Fibroblast of mammary gland (primary cell): ENCODE measurements at regions not wholly inside any gene's neighbourhood (a gene's known extent, or its start where the extent isn't known, plus 50 kb on each side); places are given as distances from the start of the nearest gene placed in this dataset.
A peak's percentile ranks its signal among the peaks of the same experiment; 100 is the strongest.
"Not testable (repeated sequence)": the region's sequence is repeated elsewhere in the genome, so short reads cannot be mapped to it uniquely, and the experiment has no call there.

Source experiments
- DNase-seq: peaks from one replicate; pipeline ENCODE4 v3.0.0-alpha.2; 2010; ENCODE audit warnings: low read depth
- H3K4me3 ChIP-seq: 2 replicates; pipeline ENCODE4 v1.5.1; 2011; ENCODE audit warnings: low read depth, mild to moderate bottlenecking, low read length, moderate library complexity; ENCODE audit not compliant: control insufficient read depth
- TF ChIP-seq, protein P1 (sequence below): conservative IDR thresholded peaks from 2 replicates; pipeline ENCODE4 v1.5.1; 2011; ENCODE audit warnings: low read depth, low read length, inconsistent platforms; ENCODE audit not compliant: control insufficient read depth, insufficient read depth

GRCh38 chr13:44800626-44801025 is 188.6 kb downstream of the NUFIP1 start:
- TF ChIP-seq, protein P1, sequence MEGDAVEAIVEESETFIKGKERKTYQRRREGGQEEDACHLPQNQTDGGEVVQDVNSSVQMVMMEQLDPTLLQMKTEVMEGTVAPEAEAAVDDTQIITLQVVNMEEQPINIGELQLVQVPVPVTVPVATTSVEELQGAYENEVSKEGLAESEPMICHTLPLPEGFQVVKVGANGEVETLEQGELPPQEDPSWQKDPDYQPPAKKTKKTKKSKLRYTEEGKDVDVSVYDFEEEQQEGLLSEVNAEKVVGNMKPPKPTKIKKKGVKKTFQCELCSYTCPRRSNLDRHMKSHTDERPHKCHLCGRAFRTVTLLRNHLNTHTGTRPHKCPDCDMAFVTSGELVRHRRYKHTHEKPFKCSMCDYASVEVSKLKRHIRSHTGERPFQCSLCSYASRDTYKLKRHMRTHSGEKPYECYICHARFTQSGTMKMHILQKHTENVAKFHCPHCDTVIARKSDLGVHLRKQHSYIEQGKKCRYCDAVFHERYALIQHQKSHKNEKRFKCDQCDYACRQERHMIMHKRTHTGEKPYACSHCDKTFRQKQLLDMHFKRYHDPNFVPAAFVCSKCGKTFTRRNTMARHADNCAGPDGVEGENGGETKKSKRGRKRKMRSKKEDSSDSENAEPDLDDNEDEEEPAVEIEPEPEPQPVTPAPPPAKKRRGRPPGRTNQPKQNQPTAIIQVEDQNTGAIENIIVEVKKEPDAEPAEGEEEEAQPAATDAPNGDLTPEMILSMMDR = no peak
- H3K4me3 ChIP-seq = no peak overlapping the region
- no peak for DNase-seq

DNA sequence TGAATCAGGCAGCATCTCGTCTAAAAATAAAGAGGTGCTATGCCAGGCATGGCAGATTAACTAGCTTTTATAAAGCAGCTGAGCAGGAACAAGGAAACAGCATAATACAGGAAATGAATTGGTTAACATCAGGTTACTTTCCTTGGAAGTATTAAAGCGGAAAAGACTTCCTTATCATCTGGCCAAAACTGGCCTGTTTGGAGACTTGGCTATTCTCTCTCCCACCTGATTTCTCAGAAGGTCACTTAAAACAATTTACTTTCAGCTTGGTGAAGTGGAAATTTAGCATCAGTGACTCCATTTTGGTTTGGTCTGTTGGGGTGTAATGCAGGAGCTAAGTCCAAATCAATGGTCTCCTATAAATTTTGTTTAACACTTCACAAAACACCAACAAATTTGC is 191.6 kb downstream of the NUFIP1 start:
- no peak overlapping the region for H3K4me3 ChIP-seq
- TF ChIP-seq, protein P1 = no peak
- no peak for DNase-seq

GRCh38 chr13:44796597-44797490 is 192.4 kb downstream of the NUFIP1 start:
- H3K4me3 ChIP-seq = no peak overlapping the region
- TF ChIP-seq, protein P1 = no peak
- no peak for DNase-seq

DNA sequence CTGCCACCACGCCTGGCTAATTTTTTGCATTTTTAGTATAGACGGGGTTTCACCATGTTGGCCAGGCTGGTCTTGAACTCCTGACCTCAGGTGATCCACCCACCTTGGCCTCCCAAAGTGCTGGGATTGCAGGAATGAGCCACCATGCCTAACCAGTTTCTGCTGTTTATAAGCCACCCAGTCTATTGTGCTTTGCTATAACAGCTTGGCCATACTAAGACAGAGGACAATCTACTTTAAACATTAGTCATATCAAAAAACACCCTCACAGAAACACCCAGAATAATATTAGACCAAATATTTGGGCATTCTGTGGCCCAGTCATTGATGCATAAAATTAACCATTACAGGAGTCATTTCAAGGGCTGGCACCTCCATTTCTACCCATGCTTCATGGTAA is 193.2 kb downstream of the NUFIP1 start:
- DNase-seq = not testable (repeated sequence)

GRCh38 chr13:44795176-44795575 is 194.1 kb downstream of the NUFIP1 start:
- peak; percentile 72 for DNase-seq
- TF ChIP-seq, protein P1 = no peak
- no peak overlapping the region for H3K4me3 ChIP-seq

More for the DNA sequence above, 193.2 kb downstream of the NUFIP1 start:
- not testable (repeated sequence) for H3K4me3 ChIP-seq

DNA sequence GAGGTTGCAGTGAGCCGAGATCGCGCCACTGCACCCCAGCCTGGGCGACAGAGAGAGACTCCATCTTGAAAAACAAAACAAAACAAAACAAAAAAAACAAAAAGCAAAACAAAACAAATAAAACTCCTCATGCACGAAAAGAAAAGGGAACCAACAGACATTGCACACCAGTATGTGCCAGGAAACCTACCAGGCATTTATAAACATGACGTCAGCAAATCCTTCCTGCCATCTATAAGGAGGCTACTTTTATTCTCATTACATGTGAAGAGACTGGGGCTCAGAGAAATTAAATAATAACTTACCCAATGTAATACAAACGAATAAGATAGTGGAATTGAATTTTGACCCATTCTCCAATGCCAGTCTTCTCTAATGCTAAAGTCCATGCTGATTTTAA is 197.2 kb downstream of the NUFIP1 start:
- TF ChIP-seq, protein P1 = no peak
- DNase-seq = no peak
- H3K4me3 ChIP-seq = no peak overlapping the region

DNA sequence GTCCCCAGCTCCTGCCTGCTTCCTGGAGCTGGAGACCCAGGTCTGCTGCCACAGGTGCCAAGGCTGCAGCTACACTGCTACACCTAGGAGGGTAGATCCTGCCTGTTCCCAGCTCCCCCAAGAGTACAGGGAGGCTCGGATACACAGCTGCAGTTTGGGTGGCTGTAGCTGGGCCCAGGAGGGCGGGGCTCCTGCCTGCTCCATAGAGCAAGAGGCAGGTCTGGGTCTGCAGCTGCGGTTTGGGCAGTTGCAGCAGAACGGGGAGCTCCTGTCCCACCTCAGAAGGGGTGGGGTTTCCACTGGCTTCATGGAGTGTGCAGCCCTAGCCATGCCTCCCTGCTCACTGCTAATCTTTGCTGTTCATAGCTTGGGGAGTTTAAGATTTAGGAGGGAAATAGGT is 199.0 kb downstream of the NUFIP1 start:
- TF ChIP-seq, protein P1 = no peak
- DNase-seq = peak; percentile 10
- no peak overlapping the region for H3K4me3 ChIP-seq
